SK-N-SH (cell line): ENCODE measurements at regions not wholly inside any gene's neighbourhood (a gene's known extent, or its start where the extent isn't known, plus 50 kb on each side); places are given as distances from the start of the nearest gene placed in this dataset.
A peak's percentile ranks its signal among the peaks of the same experiment; 100 is the strongest.

ENCODE experiments used
- CTCF ChIA-PET: fragments of 300-600, 350-600 bp; formaldehyde crosslinking; extraction: SDS; loops from one replicate; lab custom pipeline; 2021; lab: Yijun Ruan, JAX
- POLR2A ChIA-PET: fragments of 350-600 bp; sonication (Branson Sonifier 250); formaldehyde crosslinking; extraction: SDS; loops from one replicate; lab custom pipeline; 2020; ENCODE audit warnings: antibody characterized with exemption, inconsistent platforms; lab: Yijun Ruan, JAX
- DNase-seq: peaks from one replicate; pipeline ENCODE4 v3.0.0; 2012
- H2AFZ ChIP-seq: fragments of 200-600 bp; sonication (generic); 2 replicates; pipeline ENCODE4 v1.8.1; 2016; ENCODE audit warnings: antibody characterized with exemption, mild to moderate bottlenecking, low read depth
- H3F3A ChIP-seq: fragments of 200-600 bp; sonication (generic); replicated peaks from 2 replicates; pipeline ENCODE3; 2016; ENCODE audit warnings: antibody characterized with exemption, mild to moderate bottlenecking; ENCODE audit not compliant: insufficient read depth
- H3K27ac ChIP-seq, 2 experiments: fragments of 200-500 bp in 1 of 2; fragments of 200-600 bp in 1 of 2; sonication (Bioruptor generic) in 1 of 2; sonication (generic), shearing (Covaris generic) in 1 of 2; 2 replicates each; pipeline versions ENCODE4 v1.5.1 to v1.6.1; 2014 to 2016; ENCODE audit warnings: low read depth in 2 of 2, inconsistent platforms in 1 of 2, low read length in 1 of 2, mild to moderate bottlenecking in 1 of 2, mixed read lengths in 1 of 2
- H3K27me3 ChIP-seq: fragments of 200-600 bp; sonication (generic), shearing (Covaris generic); 2 replicates; pipeline ENCODE4 v1.6.1; 2016; ENCODE audit warnings: mixed run types; ENCODE audit not compliant: insufficient read depth
- H3K36me3 ChIP-seq, 2 experiments: fragments of 200-500 bp in 1 of 2; fragments of 200-600 bp in 1 of 2; sonication (Bioruptor generic) in 1 of 2; sonication (generic) in 1 of 2; replicated peaks in 1 of 2; 2 replicates each; pipeline versions ENCODE3 to v1.5.1; 2014 to 2016; ENCODE audit warnings: low read length in 1 of 2, mild to moderate bottlenecking in 1 of 2; ENCODE audit not compliant: insufficient read depth in 2 of 2, control insufficient read depth in 1 of 2
- H3K4me1 ChIP-seq, 2 experiments: fragments of 200-500 bp in 1 of 2; fragments of 200-600 bp in 1 of 2; sonication (Bioruptor generic) in 1 of 2; sonication (generic), shearing (Covaris generic) in 1 of 2; 2 replicates each; pipeline versions ENCODE4 v1.5.1 to v1.6.1; 2014 to 2016; ENCODE audit warnings: low read depth in 1 of 2, low read length in 1 of 2, mixed run types in 1 of 2; ENCODE audit not compliant: insufficient read depth in 2 of 2, control insufficient read depth in 1 of 2
- H3K4me2 ChIP-seq: fragments of 200-600 bp; sonication (generic), shearing (Covaris generic); 2 replicates; pipeline ENCODE4 v1.6.1; 2017; ENCODE audit warnings: mixed run types
- H3K4me3 ChIP-seq, 2 experiments: fragments of 200-500 bp in 1 of 2; fragments of 200-600 bp in 1 of 2; sonication (Bioruptor generic) in 1 of 2; sonication (generic), shearing (Covaris generic) in 1 of 2; 2 replicates each; pipeline versions ENCODE4 v1.5.1 to v1.8.1; 2014 to 2016; ENCODE audit warnings: low read depth in 2 of 2, inconsistent platforms in 1 of 2, low read length in 1 of 2, mild to moderate bottlenecking in 1 of 2, mixed read lengths in 1 of 2, moderate library complexity in 1 of 2
- H3K79me2 ChIP-seq: fragments of 200-600 bp; sonication (generic); 2 replicates; pipeline ENCODE4 v1.8.1; 2017; ENCODE audit warnings: mild to moderate bottlenecking; ENCODE audit not compliant: insufficient read depth
- H3K9ac ChIP-seq: fragments of 200-600 bp; sonication (generic); 2 replicates; pipeline ENCODE4 v1.6.1; 2017; ENCODE audit warnings: mixed run types
- H3K9me2 ChIP-seq: fragments of 200-600 bp; sonication (generic); 2 replicates; pipeline ENCODE4 v1.6.1; 2017; ENCODE audit warnings: mixed run types
- H3K9me3 ChIP-seq: fragments of 200-600 bp; sonication (generic); 2 replicates; pipeline ENCODE4 v1.6.1; 2017; ENCODE audit warnings: mixed run types, mild to moderate bottlenecking, moderate library complexity
- H4K20me1 ChIP-seq: fragments of 200-600 bp; sonication (generic); 2 replicates; pipeline ENCODE4 v1.6.1; 2017; ENCODE audit warnings: mild to moderate bottlenecking, mixed run types; ENCODE audit not compliant: insufficient read depth
- ELF1 ChIP-seq: IDR thresholded peaks from 2 replicates; pipeline ENCODE4 v1.4.0; 2012
- EZH2phosphoT487 ChIP-seq: fragments of 200-600 bp; sonication (generic); IDR thresholded peaks from 2 replicates; pipeline ENCODE4 v1.6.1; 2017; ENCODE audit warnings: low read depth, mixed run types, mild to moderate bottlenecking, antibody characterized with exemption, moderate library complexity, borderline replicate concordance
- FOXM1 ChIP-seq: IDR thresholded peaks from 2 replicates; pipeline ENCODE4 v1.4.0; 2012; ENCODE audit warnings: low read depth, mild to moderate bottlenecking
- GATA2 ChIP-seq: sonication (generic); formaldehyde crosslinking; IDR thresholded peaks from 2 replicates; pipeline ENCODE4 v1.5.0; 2020; ENCODE audit warnings: mild to moderate bottlenecking, missing genetic modification reagents
- MXI1 ChIP-seq: IDR thresholded peaks from 2 replicates; pipeline ENCODE4 v1.6.1; 2012; ENCODE audit warnings: mild to moderate bottlenecking, low read depth, low read length, improper control_type of control experiment
- NRF1 ChIP-seq: IDR thresholded peaks from 2 replicates; pipeline ENCODE4 v1.6.1; 2012; ENCODE audit warnings: low read depth, mild to moderate bottlenecking, low read length
- POLR2AphosphoS5 ChIP-seq: IDR thresholded peaks from 2 replicates; pipeline ENCODE4 v1.6.1; 2012; ENCODE audit warnings: low read depth, low read length
- RAD21 ChIP-seq: IDR thresholded peaks from 2 replicates; pipeline ENCODE4 v1.6.1; 2012; ENCODE audit warnings: mild to moderate bottlenecking, low read length
- RFX5 ChIP-seq: IDR thresholded peaks from 2 replicates; pipeline ENCODE4 v1.6.1; 2012; ENCODE audit warnings: mild to moderate bottlenecking, improper control_type of control experiment, low read length
- SMC3 ChIP-seq: IDR thresholded peaks from 2 replicates; pipeline ENCODE4 v1.6.1; 2012; ENCODE audit warnings: low read depth, low read length, improper control_type of control experiment
- TAF1 ChIP-seq: IDR thresholded peaks from 2 replicates; pipeline ENCODE4 v1.6.1; 2012; ENCODE audit warnings: low read depth, mild to moderate bottlenecking, low read length, moderate library complexity, borderline replicate concordance
- TEAD4 ChIP-seq: IDR thresholded peaks from 2 replicates; pipeline ENCODE4 v1.4.0; 2012; ENCODE audit warnings: mild to moderate bottlenecking, borderline replicate concordance; ENCODE audit not compliant: insufficient read depth
- YY1 ChIP-seq: IDR thresholded peaks from 2 replicates; pipeline ENCODE4 v1.4.0; 2012; ENCODE audit warnings: low read depth, mild to moderate bottlenecking
- ZBTB33 ChIP-seq: IDR thresholded peaks from 2 replicates; pipeline ENCODE4 v1.4.0; 2012; ENCODE audit warnings: low read depth, borderline replicate concordance
- WGBS: methylation state at CpG from one replicate; pipeline ENCODE4 v1.1.6; 2017; ENCODE audit warnings: low lambda C conversion rate; 5-methylcytosine and 5-hydroxymethylcytosine counted together
- TF ChIP-seq, protein P1 (sequence below): fragments of 200-600 bp; sonication (generic); IDR thresholded peaks from 2 replicates; pipeline ENCODE4 v1.6.1; 2017; ENCODE audit warnings: antibody characterized with exemption, mild to moderate bottlenecking, moderate library complexity
- TF ChIP-seq, protein P2 (sequence below): IDR thresholded peaks from 2 replicates; pipeline ENCODE4 v1.4.0; 2012; ENCODE audit warnings: low read depth

GRCh38 chr6:110538416-110539160 is 62.2 kb upstream of the SLC22A16 start:
- Histone ChIP-seq H3F3A (peaks cover 42% of the 10 kb centered on the region), H3K36me3 (no peaks in the 10 kb centered on the region), H3K27ac (peak overlapping the region in 1 of 2 experiments; percentile 99; a peak in 2 of 4 replicates)
- TF ChIP-seq MXI1 (no peak), NRF1 (no peak), GATA2 (CRISPR knock-in tag) (no peak), RAD21 (no peak), FOXM1 (no peak)
- TF ChIP-seq, protein P1, sequence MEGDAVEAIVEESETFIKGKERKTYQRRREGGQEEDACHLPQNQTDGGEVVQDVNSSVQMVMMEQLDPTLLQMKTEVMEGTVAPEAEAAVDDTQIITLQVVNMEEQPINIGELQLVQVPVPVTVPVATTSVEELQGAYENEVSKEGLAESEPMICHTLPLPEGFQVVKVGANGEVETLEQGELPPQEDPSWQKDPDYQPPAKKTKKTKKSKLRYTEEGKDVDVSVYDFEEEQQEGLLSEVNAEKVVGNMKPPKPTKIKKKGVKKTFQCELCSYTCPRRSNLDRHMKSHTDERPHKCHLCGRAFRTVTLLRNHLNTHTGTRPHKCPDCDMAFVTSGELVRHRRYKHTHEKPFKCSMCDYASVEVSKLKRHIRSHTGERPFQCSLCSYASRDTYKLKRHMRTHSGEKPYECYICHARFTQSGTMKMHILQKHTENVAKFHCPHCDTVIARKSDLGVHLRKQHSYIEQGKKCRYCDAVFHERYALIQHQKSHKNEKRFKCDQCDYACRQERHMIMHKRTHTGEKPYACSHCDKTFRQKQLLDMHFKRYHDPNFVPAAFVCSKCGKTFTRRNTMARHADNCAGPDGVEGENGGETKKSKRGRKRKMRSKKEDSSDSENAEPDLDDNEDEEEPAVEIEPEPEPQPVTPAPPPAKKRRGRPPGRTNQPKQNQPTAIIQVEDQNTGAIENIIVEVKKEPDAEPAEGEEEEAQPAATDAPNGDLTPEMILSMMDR = no peak
- TF ChIP-seq, all 33 proteins: peak for 0
- Histone ChIP-seq H3K79me2 (no peaks in the 10 kb centered on the region), H4K20me1 (no peaks in the 10 kb centered on the region), H3K4me3 (no peak overlapping the region), H3K9me3 (no peaks in the 10 kb centered on the region), H3K4me2 (no peak overlapping the region), H2AFZ (no peak overlapping the region), H3K9ac (no peak overlapping the region), H3K4me1 (peaks cover 23 to 30% of the 10 kb centered on the region in 2 experiments), H3K27me3 (no peaks in the 10 kb centered on the region), H3K9me2 (no peaks in the 10 kb centered on the region)
- WGBS = 91% methylated on average over 3 of the region's 5 CpGs
- no peak for DNase-seq
- POLR2A ChIA-PET = no interaction called here
- CTCF ChIA-PET = interaction anchor here (0.7 to 7.2 kb wide), 3 partner anchors 9 to 617 kb away, joined by 3 to 53 read pairs (median 3); no protein-coding TSS in a partner anchor

DNA sequence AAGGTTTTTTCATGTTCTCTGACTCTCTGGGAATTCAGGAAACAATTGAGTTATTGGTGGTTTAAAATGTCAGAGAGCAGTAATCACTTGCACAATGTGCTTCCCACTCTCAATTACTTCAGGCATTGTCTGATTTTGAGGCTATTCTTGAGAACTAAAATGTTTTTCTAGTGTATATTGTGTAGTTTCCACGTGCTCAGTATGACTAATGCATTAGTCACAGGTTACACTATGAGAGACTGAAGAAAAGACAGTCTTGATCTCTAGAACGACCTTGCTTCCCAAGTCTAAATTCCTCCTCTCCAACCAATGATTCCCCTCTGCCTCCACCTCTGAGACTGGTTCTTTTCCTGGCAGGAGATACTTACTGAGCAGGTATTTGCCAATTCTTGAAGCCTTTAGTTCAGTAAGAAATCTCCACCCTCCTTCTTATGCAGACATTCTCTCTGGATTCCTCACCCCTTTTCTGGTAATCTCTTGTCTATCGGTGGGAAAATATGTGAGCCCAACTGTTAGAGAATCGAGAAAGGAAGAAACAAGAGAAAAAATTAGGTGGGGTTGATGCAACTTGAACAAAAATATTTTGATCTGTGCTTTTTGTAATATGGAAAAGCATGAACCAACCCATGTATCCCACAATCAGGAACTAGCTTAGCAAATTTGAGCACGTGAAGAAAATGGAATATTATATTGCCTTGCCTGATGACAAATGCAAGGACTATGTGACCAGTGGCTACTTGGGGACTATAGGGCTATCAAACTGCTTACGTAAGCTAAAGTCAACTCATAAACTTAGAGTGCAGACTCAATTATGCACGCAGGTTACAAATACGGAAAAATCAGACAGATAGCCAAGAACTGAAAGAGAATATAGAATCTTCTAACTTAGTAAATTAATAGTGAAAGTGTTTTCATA is 61.1 kb upstream of the SLC22A16 start:
- WGBS = 42% methylated on average over 8 of the region's 8 CpGs
- CTCF ChIA-PET = interaction anchor here (0.7 to 7.2 kb wide), 2 partner anchors 9 to 616 kb away, joined by 3 to 53 read pairs; no protein-coding TSS in a partner anchor
- Histone ChIP-seq H3K4me3 (0 out of 4 replicates have a peak overlapping the region, but pooled peaks of 1 of the 2 experiments have one; percentile 0), H3K9me3 (no peaks in the 10 kb centered on the region), H3K27ac (peak overlapping the region; percentile 65 to 99), H3K79me2 (no peaks in the 10 kb centered on the region), H4K20me1 (no peaks in the 10 kb centered on the region), H3K4me1 (peaks cover 12 to 25% of the 10 kb centered on the region in 2 experiments), H2AFZ (peak overlapping the region; percentile 26; the same call in 1 of the 2 replicates), H3K9me2 (no peaks in the 10 kb centered on the region), H3K4me2 (peak overlapping the region; percentile 54), H3K9ac (peak overlapping the region; percentile 72), H3K36me3 (no peaks in the 10 kb centered on the region), H3K27me3 (no peaks in the 10 kb centered on the region), H3F3A (peaks cover 42% of the 10 kb centered on the region)
- POLR2A ChIA-PET = no interaction called here
- no peak for DNase-seq
- TF ChIP-seq NRF1 (no peak), ELF1 (no peak), RFX5 (no peak), SMC3 (no peak; the same call in 1 of the 2 replicates), TAF1 (peak; percentile 25; the same call in 1 of the 2 replicates), EZH2phosphoT487 (no peak), POLR2AphosphoS5 (peak; percentile 48; the same call in 1 of the 2 replicates), TEAD4 (peak; percentile 61), MXI1 (no peak), YY1 (no peak), ZBTB33 (0 out of 2 replicates have a peak, but pooled peaks have one; percentile 28)
- TF ChIP-seq, protein P2, sequence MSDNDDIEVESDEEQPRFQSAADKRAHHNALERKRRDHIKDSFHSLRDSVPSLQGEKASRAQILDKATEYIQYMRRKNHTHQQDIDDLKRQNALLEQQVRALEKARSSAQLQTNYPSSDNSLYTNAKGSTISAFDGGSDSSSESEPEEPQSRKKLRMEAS = peak; percentile 98
